ENCODE measurements at regions not wholly inside any gene's neighbourhood (a gene's known extent, or its start where the extent isn't known, plus 50 kb on each side); places are given as distances from the start of the nearest gene placed in this dataset.

DNA sequence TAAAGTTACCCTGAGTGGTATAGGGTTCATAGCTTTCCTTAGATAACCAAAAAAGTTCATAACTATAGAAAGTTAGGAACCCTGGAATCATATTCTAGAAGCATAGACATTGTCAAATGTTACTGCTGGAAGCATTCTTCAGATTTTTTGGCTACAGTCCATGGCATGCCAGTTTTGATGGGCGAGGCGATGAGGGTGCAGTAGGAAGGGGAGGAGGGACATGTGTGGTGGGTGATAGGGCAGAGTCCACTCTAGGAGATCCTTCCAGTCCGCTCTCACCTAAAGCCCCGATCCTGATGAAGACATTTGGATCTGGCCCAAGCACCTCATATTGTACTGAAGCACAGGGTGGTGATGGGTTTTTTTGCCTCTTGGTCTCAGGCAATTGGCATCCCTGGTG is 91.8 kb downstream of the HRH4 start (continued):
- TF ChIP-seq ZNF274 (IDR thresholded peaks at IDR 0.05; ENCODE audit: borderline replicate concordance, extremely low read depth, low read length) (no peak), POU5F1 (IDR thresholded peaks at IDR 0.05; ENCODE audit: low read depth, low read length) (no peak), KDM5A (IDR thresholded peaks at IDR 0.05; ENCODE audit: low read length) (no peak), SIX5 (IDR thresholded peaks at IDR 0.05; ENCODE audit: low read depth, low read length) (no peak), MAFK (IDR thresholded peaks at IDR 0.05; ENCODE audit: low read depth, low read length) (no peak), SIN3A (conservative IDR thresholded peaks at IDR 0.05 in 1 of 2, IDR thresholded peaks at IDR 0.05 in 1 of 2; ENCODE audit: low read depth in 1 of 2, low read length in 2 of 2) (no peak)
